GM18519 (cell line): ENCODE measurements at regions not wholly inside any gene's neighbourhood (a gene's known extent, or its start where the extent isn't known, plus 50 kb on each side); places are given as distances from the start of the nearest gene placed in this dataset.

Experiments used
- ATAC-seq: cut with Tn5 transposase; IDR thresholded peaks from one replicate; pipeline ENCODE4 v1.9.1; 2021; ENCODE audit warnings: mild to moderate bottlenecking, moderate library complexity; ENCODE audit not compliant: unreplicated experiment, low FRiP score

GRCh38 chrX:22648281-22648680, 351.5 kb upstream of the DDX53 start:
- ATAC-seq: no peak

GRCh38 chrX:22650691-22651090, 349.1 kb upstream of the DDX53 start:
- ATAC-seq: no peak

GRCh38 chrX:22652596-22652995, 347.2 kb upstream of the DDX53 start:
- no peak for ATAC-seq

- ATAC-seq: no peak
These were observed 339.0 kb upstream of the DDX53 start for GRCh38 chrX:22660756-22661155.

- no peak for ATAC-seq
These were observed 337.0 kb upstream of the DDX53 start for GRCh38 chrX:22662776-22663175.

GRCh38 chrX:22664826-22665225, 334.9 kb upstream of the DDX53 start:
- ATAC-seq: no peak

DNA sequence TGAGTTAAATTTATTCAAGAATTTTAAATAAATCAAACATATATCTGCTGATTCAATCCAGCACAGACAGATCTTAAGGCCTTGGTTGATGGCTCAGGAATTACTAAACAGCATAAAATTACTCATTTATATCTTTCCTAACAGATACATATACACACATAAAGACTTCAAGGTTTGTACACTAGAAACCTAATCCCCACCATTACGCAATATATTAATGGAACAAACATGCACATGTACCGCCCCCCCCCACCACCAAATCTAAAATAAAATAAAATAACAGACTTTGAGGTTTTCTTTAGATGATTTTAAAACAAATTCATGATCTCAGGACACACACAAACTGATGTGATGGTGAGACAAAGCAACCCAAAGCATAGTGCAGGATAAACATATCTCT, 333.9 kb upstream of the DDX53 start:
- no peak for ATAC-seq

GRCh38 chrX:22666441-22666840, 333.3 kb upstream of the DDX53 start:
- ATAC-seq: no peak

DNA sequence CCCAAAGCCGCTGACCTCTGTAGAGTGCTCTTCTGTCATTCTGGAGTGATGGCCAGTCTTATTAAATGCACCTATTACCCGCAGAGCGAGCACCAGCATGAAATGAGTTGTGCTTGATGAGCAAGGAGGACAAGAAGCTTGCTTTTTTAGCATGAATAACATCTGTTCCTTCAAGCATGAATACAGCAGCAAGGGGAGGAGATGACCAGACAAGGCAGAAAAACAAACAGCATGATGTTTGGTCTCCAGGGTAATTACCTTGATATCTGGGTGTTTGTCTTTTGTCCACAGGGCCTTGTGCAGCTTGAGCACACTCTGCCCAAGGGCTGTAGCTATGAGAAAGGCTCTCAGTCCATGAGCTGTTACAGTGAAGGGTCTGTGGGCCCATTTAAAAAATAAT, 324.8 kb upstream of the DDX53 start:
- ATAC-seq: no peak

- ATAC-seq: no peak
These were observed 313.6 kb upstream of the DDX53 start for GRCh38 chrX:22686138-22686541.

DNA sequence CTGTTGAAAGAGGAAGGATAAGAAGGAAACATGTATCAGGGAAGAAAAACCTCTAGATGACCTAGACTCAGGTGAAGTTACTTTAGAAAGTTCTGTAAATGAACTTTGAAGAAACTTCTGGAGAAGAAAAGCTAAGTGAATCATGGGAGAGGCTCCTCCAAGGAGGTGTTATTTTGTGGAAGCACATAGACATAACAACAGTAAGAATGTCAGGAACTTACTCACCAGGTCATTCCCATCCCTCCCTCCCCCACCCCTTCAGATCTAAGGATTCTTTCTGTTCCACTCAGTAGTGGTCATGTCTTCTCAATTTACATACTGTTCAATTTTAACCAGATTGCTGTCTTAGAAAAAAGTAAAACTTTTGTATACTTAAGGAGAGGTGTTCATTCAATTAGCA, 310.5 kb upstream of the DDX53 start:
- ATAC-seq: no peak

DNA sequence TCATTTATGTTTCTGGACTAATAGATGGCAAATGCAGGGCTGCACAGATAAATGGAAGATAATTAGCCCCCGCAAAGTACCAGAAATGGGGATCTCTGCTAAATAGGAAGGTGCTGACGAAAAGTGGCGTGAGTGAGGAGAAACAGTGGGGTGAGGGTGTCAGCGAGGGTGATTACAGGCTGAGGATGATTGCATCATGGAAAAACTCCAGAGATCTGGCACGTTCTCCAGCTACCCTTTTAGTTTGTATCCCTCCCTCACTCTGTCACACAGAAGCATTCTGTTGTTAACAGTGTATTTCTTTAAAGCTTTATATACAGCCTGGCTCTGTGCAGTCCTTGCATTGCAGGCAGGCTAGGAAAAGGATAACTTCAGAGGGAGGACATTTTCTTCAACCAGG, 309.6 kb upstream of the DDX53 start:
- no peak for ATAC-seq

DNA sequence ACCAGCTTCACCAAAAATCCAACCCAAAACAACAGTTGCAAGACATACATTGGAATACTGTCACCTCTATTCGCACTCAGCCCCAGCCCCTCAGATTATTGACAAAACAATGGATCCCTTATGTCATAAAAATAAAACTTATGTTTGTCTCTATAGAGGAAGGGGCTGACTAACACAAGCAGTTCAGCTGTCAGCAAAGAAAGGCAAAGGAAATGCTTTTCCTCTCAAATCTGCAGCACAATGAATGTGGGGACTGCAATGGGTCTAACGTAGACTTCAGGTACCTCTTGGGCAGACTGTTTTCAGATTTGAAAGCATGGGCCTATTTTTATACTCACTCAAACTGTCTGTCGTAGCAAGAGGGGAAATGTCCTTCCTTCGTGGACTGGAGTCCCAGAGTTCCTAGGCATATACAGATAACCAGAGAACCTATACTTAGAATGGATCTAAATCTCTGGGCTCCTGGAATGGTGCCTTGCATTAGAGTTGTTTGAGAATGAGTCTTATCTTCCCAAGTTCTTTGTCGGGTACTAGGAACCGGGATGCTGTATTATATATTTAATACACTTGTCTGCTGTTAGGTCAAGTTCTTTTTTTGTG, 307.7 kb upstream of the DDX53 start:
- ATAC-seq: no peak

DNA sequence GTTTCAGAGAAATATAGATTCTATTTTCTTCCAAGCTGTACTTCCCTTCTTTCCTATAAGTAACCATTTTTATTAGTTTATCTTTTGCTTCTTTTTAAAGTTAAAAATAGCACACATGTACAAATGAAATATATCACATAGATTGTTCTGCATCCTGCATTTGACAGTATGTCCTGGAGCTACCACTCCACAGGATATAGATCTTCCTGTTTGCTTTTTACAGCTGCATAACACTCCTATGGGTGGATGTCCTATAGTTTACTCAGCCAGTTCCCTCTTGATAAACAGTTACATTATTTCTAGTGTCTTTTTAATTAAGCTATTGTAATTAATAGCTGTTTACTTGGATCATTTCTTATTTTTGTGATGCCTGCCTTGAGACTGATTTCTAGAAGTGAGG, 301.6 kb upstream of the DDX53 start:
- no peak for ATAC-seq

DNA sequence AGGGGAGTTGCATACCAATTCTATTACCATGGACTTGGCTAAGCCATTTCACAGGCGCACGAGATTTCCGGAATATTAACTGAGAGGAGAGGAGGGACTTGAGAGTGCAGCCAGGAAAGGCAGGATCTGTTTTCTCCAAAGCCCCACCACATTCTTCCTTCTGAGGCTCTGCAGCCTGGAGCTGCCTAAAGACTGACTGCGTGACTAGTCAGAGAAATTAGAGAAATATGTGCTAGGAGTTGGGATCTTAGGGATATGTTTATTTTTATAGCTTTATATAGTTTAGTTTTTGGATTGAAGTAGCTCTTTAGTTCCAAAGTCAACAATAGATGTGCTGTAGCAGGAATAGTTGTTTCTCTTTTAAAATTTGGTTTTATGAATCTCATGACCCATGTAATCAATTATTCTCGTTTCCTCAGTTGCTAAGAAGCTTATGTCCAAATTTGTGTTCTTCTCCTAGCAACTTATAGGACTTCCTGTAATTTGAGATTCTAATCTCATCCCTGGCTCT, 300.1 kb upstream of the DDX53 start:
- no peak for ATAC-seq

GRCh38 chrX:22712942-22713341, 286.8 kb upstream of the DDX53 start:
- ATAC-seq: no peak

DNA sequence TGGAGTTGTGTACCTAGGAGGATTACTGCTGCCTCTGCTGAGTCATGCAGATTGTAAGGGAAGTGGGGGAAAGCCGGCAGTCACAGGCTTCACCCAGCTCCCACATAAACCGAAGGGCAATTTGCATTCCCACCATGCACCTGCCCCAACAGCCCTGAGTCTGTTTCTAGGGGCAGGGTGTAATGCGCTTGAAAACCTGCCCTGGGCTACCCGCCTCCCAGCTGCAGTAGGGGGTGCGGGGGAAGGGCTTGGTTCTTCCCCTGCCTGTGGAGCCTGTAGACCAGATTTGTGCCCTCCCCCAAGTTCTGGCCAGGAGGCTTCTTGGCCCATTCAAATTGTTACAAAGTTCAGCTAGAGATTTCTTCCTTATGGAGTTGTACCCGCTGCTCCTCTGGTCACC, 269.2 kb upstream of the DDX53 start:
- no peak for ATAC-seq

DNA sequence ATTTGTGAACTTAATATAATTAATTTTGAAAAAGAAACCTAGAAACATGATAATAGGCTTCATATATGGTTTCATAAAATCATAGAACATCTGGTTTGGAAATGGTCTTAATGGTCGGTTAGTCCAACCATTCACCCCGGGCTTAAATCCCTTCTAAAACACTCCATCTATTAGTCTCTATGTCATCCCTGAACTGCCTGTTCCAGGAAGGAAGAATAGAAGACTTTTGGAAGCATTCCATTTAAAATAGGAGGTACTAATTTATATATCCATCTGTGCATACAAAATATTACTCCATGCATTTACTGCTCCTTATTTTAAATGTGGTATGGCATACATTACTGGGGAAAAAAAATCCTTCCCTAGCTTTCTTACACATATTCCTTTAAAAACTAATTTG, 262.2 kb upstream of the DDX53 start:
- no peak for ATAC-seq

- no peak for ATAC-seq
These were observed 260.5 kb upstream of the DDX53 start for GRCh38 chrX:22739276-22739675.

GRCh38 chrX:22740836-22741235, 258.9 kb upstream of the DDX53 start:
- no peak for ATAC-seq

GRCh38 chrX:22742174-22742573, 257.6 kb upstream of the DDX53 start:
- ATAC-seq: no peak

DNA sequence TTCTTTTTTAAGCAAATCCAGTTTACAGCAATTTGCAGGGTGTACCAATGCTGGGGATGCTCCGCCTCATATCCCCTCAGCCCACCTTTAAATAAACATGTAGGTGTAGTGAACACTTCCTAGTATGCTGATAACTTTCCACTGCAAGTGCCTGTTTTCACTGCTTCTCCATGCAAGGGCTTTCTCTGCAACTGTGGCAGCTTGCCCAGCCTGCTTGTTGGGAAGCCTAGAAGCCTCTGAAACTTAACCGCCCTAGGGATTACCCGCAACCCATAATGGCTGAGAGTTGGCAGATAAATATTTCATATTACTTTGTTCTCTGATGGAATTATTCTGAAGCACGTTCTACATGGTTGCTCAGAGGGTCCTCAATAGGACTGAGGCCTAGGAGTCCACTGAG, 253.7 kb upstream of the DDX53 start:
- ATAC-seq: no peak
